ENCODE measurements at regions not wholly inside any gene's neighbourhood (a gene's known extent, or its start where the extent isn't known, plus 50 kb on each side); places are given as distances from the start of the nearest gene placed in this dataset.

DNA sequence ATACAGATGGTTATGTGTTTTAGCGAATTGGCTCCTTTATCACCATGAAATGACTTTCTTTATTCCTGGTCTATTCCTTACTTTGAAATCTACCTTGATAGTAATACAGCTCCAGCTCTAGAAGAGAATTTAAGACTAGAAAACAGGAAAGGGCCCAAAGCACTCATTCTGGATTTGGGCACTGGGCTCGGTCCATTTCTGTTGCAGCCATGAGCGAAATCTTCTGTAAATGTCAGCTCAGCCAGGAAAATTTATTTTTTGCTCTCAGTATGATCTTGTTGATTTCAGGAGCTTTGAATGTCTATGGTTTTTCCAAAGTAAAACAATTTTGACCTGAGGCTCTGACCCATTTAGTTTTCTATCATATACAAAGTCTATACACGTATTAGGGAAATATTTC lies 104.1 kb downstream of the DIRAS2 start:
- DNase-seq (ENCODE audit: low read depth) = no peak

DNA sequence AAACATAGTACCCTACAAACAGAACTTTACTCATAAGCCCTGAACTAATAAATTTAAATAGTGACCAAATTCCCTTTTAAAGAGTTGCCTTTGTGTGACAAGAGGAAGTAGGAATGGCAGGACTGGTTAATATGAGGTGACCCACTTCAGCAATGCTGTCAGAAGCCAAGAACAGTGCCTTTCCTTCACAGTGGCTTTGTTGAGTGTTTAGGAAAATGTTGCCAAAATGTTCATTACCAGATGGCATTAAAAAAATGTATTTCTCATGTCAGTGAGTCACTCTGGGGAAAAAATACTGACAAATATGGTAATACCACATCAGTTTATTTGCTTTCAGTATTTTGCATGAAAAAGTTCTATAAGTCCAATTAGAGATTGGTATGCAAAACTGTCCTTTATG lies 103.3 kb downstream of the DIRAS2 start:
- DNase-seq (ENCODE audit: low read depth) = no peak

GRCh38 chr9:90540734-90541133 lies 101.9 kb downstream of the DIRAS2 start:
- DNase-seq (ENCODE audit: low read depth) = no peak

DNA sequence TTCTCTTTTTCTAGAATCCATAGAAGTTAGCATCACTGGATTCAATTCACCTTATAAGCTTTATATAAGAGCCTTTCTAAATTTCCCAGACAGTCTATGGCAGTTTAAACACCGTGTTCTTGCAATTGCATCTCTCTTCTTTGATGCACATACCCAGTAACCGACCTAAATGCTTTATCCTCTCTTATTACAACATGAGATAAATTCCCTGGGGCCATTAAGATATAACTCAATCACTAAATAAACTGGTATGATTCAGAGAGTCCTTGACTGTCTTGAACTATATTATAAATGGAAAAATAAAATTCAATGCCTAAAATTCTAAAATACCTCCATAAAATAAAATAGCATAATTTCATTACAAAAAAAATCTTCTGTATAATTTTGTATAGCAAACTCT lies 98.1 kb downstream of the DIRAS2 start:
- DNase-seq (ENCODE audit: low read depth) = no peak

GRCh38 chr9:90546200-90546599 lies 96.4 kb downstream of the DIRAS2 start:
- DNase-seq (ENCODE audit: low read depth) = peak; percentile 70

- DNase-seq (ENCODE audit: low read depth) = no peak
Measured at GRCh38 chr9:90547896-90548295, 94.7 kb downstream of the DIRAS2 start.

DNA sequence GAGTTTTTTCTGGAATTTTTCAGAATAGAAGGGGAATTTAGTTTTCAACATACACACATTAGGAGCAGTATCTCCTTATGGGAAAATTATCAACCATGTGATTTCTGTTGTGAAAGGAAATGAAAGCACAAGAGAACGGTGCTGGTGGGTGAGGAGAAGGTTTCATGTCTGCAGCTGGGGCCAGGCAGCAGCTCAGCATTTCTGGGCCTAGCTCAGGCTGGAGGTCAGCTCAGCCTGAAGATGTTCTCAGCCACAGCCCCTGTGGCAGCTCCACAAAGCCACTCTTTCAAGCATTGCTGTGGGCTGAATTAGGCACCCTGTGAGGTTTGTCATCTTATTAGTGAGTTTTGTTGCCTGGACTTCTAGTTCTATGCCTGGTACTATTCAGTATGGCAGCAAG lies 90.3 kb downstream of the DIRAS2 start:
- no peak for DNase-seq (ENCODE audit: low read depth)

- no peak for DNase-seq (ENCODE audit: low read depth)
Measured at GRCh38 chr9:90555351-90556057, 87.1 kb downstream of the DIRAS2 start.

GRCh38 chr9:90556897-90557675 lies 85.5 kb downstream of the DIRAS2 start:
- DNase-seq (ENCODE audit: low read depth) = no peak

- no peak for DNase-seq (ENCODE audit: low read depth)
Measured at GRCh38 chr9:90559075-90560073, 83.2 kb downstream of the DIRAS2 start.
